ENCODE measurements at regions not wholly inside any gene's neighbourhood (a gene's known extent, or its start where the extent isn't known, plus 50 kb on each side); places are given as distances from the start of the nearest gene placed in this dataset.

DNA sequence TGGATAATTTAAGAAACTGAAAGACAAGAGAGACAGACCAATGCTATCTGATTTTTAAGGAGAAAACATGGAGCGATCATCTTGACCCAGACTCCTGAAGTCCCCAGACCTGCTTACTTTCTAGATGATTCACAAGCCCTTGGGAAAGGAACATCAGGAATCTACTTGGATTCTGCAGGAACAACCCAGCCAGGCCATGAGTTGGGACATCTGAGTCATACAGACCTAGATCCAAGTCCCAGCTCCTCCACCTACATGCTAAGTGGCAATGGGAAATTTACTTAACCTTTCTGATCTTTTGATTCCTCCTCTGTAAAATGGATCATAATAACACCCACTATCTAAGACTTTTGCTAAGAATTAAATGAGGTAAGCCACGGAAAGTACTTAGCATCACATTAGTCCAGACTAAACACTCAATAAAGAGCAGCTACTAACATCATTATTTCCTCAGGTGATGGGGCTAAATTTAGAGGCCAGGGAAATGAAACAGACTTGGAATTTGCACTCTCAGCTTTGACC is 61.0 kb upstream of the MAFB start:
- TF ChIP-seq POLR2AphosphoS5 (IDR thresholded peaks at IDR 0.05; ENCODE audit: low read depth, low read length) (no peak), SIN3A (IDR thresholded peaks at IDR 0.05; ENCODE audit: borderline replicate concordance, insufficient read depth, low read depth, low read length) (no peak), CTCF (IDR thresholded peaks at IDR 0.05) (no peak), TCF7L2 (IDR thresholded peaks at IDR 0.05; ENCODE audit: low read depth, low read length) (no peak), REST (IDR thresholded peaks at IDR 0.05; ENCODE audit: insufficient read depth in 1 of 2, low read depth in 2 of 2, low read length in 1 of 2) (no peak)
- POLR2A ChIA-PET, result no interaction called here
- in situ Hi-C loops (cut with HindIII; ENCODE audit: low pct_unique_long_range_greater_than_20kb, low sequenced_read_pairs), result no loop called here

DNA sequence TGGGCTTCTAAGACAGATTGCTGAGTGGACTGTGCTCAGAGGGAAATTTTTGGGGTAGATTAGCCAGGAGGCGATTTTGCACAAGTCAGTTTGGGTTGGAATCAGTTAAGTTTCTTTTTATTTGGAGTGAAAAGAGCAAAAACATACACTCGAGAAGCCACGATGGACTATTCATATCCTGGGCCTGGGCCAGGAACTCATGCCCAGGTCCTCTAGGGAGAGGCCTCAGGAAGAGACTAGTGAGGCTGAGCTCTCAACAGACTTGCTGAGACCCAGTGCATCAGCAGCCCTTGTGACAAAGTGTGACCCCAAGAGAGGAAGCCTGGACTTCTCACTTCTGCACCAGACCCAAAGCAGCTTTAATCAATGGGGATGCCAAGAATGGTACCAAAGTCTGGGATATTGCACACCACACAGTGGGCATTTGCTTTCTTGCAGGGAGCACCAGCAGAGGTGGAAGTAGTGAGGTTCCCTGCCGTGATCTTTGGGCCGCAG is 61.6 kb upstream of the MAFB start:
- in situ Hi-C loops (cut with HindIII; ENCODE audit: low pct_unique_long_range_greater_than_20kb, low sequenced_read_pairs), result no loop called here

More for the DNA sequence above, 61.0 kb upstream of the MAFB start:
- Histone ChIP-seq H3K27me3 (ENCODE audit: control insufficient read depth, insufficient read depth, low read length) (peaks cover 5% of the 10 kb centered on the region; the same call in 1 of the 2 replicates), H3K36me3 (ENCODE audit: control insufficient read depth, insufficient read depth, low read length) (no peaks in the 10 kb centered on the region; the same call in none of the 2 replicates), H3K27ac (ENCODE audit: low read length) (no peak overlapping the region), H3K4me1 (ENCODE audit: control insufficient read depth, insufficient read depth, low read length) (no peaks in the 10 kb centered on the region), H3K9me3 (ENCODE audit: control insufficient read depth, insufficient read depth, low read depth, low read length) (no peaks in the 10 kb centered on the region), H3K4me3 (ENCODE audit: low read depth in 2 of 2, low read length in 2 of 2) (no peak overlapping the region)
- BruUV-seq (replicated peaks), result no TSS peak
- intact Hi-C loops (cut with micrococcal nuclease; ENCODE audit: unreplicated experiment), result no loop called here
- no peak for ATAC-seq
- CTCF ChIA-PET, result no interaction called here
- no peak for DNase-seq (ENCODE audit: low read depth, low spot score)

More for the DNA sequence above, 61.6 kb upstream of the MAFB start:
- no TSS peak for BruUV-seq (replicated peaks)
- POLR2A ChIA-PET, result no interaction called here
- Histone ChIP-seq H3K4me3 (ENCODE audit: low read depth in 2 of 2, low read length in 2 of 2) (no peak overlapping the region), H3K4me1 (ENCODE audit: control insufficient read depth, insufficient read depth, low read length) (no peaks in the 10 kb centered on the region), H3K27ac (ENCODE audit: low read length) (no peak overlapping the region), H3K27me3 (ENCODE audit: control insufficient read depth, insufficient read depth, low read length) (peaks cover 5% of the 10 kb centered on the region; the same call in 1 of the 2 replicates), H3K36me3 (ENCODE audit: control insufficient read depth, insufficient read depth, low read length) (no peaks in the 10 kb centered on the region; the same call in none of the 2 replicates), H3K9me3 (ENCODE audit: control insufficient read depth, insufficient read depth, low read depth, low read length) (no peaks in the 10 kb centered on the region)
- DNase-seq (ENCODE audit: low read depth, low spot score) (no peak), ATAC-seq (no peak)
- CTCF ChIA-PET, result no interaction called here
- no peak for TF ChIP-seq POLR2AphosphoS5 (IDR thresholded peaks at IDR 0.05; ENCODE audit: low read depth, low read length)
- no peak for TF ChIP-seq SIN3A (IDR thresholded peaks at IDR 0.05; ENCODE audit: borderline replicate concordance, insufficient read depth, low read depth, low read length)
- TF ChIP-seq REST (IDR thresholded peaks at IDR 0.05; ENCODE audit: insufficient read depth in 1 of 2, low read depth in 2 of 2, low read length in 1 of 2), result no peak
- TF ChIP-seq TCF7L2 (IDR thresholded peaks at IDR 0.05; ENCODE audit: low read depth, low read length), result no peak
- TF ChIP-seq CTCF (IDR thresholded peaks at IDR 0.05), result no peak
- intact Hi-C loops (cut with micrococcal nuclease; ENCODE audit: unreplicated experiment), result no loop called here

Measured in Panc1 (cell line).